ENCODE measurements at regions not wholly inside any gene's neighbourhood (a gene's known extent, or its start where the extent isn't known, plus 50 kb on each side); places are given as distances from the start of the nearest gene placed in this dataset.

- no peak for DNase-seq
These were observed 493.6 kb upstream of the RIOK2 start for GRCh38 chr5:97676608-97677007.

GRCh38 chr5:97694091-97694490 is 511.0 kb upstream of the RIOK2 start:
- no peak for DNase-seq

GRCh38 chr5:97714424-97714823 is 531.4 kb upstream of the RIOK2 start:
- no peak for DNase-seq

- no peak for DNase-seq
These were observed 543.1 kb upstream of the RIOK2 start for GRCh38 chr5:97726106-97726505.

GRCh38 chr5:97728920-97729319 is 545.9 kb upstream of the RIOK2 start:
- DNase-seq, result no peak

GRCh38 chr5:97729938-97730337 is 546.9 kb upstream of the RIOK2 start:
- no peak for DNase-seq

GRCh38 chr5:97735209-97735608 is 552.2 kb upstream of the RIOK2 start:
- no peak for DNase-seq

GRCh38 chr5:97737608-97738007 is 554.6 kb upstream of the RIOK2 start:
- no peak for DNase-seq

- no peak for DNase-seq
These were observed 562.8 kb upstream of the RIOK2 start for GRCh38 chr5:97745817-97746216.

- no peak for DNase-seq
These were observed 567.5 kb upstream of the RIOK2 start for GRCh38 chr5:97750576-97750975.

GRCh38 chr5:97751540-97751939 is 568.5 kb upstream of the RIOK2 start:
- DNase-seq, result no peak

GRCh38 chr5:97752871-97753270 is 569.8 kb upstream of the RIOK2 start:
- no peak for DNase-seq

GRCh38 chr5:97762483-97762882 is 579.4 kb upstream of the RIOK2 start:
- no peak for DNase-seq

GRCh38 chr5:97764700-97765099 is 581.7 kb upstream of the RIOK2 start:
- DNase-seq, result no peak

- DNase-seq, result no peak
These were observed 595.4 kb upstream of the RIOK2 start for GRCh38 chr5:97778451-97778850.

GRCh38 chr5:97788369-97788768 is 605.3 kb upstream of the RIOK2 start:
- DNase-seq, result no peak

GRCh38 chr5:97797994-97798451 is 615.0 kb upstream of the RIOK2 start:
- no peak for DNase-seq

GRCh38 chr5:97801461-97801860 is 618.4 kb upstream of the RIOK2 start:
- no peak for DNase-seq

- no peak for DNase-seq
These were observed 637.1 kb upstream of the RIOK2 start for GRCh38 chr5:97820138-97820537.

- no peak for DNase-seq
These were observed 649.7 kb upstream of the RIOK2 start for GRCh38 chr5:97832645-97833296.

GRCh38 chr5:97834561-97834960 is 651.5 kb upstream of the RIOK2 start:
- DNase-seq, result no peak

GRCh38 chr5:97835112-97835511 is 652.1 kb upstream of the RIOK2 start:
- no peak for DNase-seq

GRCh38 chr5:97836816-97837215 is 653.8 kb upstream of the RIOK2 start:
- DNase-seq, result no peak

GRCh38 chr5:97838214-97838613 is 655.2 kb upstream of the RIOK2 start:
- DNase-seq, result no peak
